K562 (cell line): ENCODE measurements at regions not wholly inside any gene's neighbourhood (a gene's known extent, or its start where the extent isn't known, plus 50 kb on each side); places are given as distances from the start of the nearest gene placed in this dataset.
A peak's percentile ranks its signal among the peaks of the same experiment; 100 is the strongest.

Experiments
- ATAC-seq: fragments of 200-7000 bp; cut with Tn5 transposase; 3 replicates; pipeline ENCODE4 v1.9.1; 2020; ENCODE audit warnings: moderate library complexity
- BruUV-seq: library from RNA; stranded (reverse); fragments of 400-500 nt; replicated peaks from 2 replicates; lab custom pipeline; 2021; lab: Mats Ljungman, UMichigan
- CTCF ChIA-PET: fragments of 300-600 bp; formaldehyde crosslinking; extraction: SDS; loops from one replicate; lab custom pipeline; 2021; ENCODE audit warnings: low intra/inter-chr PET ratio; lab: Yijun Ruan, JAX
- POLR2A ChIA-PET: fragments of 300-600, 350-650 bp; sonication (Branson Sonifier 250); formaldehyde crosslinking; extraction: SDS; loops from one replicate; lab custom pipeline; 2021; ENCODE audit warnings: antibody characterized with exemption, inconsistent platforms; lab: Yijun Ruan, JAX
- DNase-seq, 4 experiments: peaks; one replicate each; pipeline versions ENCODE4 v3.0.0 to v3.0.0-alpha.2; 2011 to 2018; ENCODE audit warnings: low spot score in 3 of 4, mixed read lengths in 3 of 4; ENCODE audit errors: extremely low read depth in 1 of 4
- FAIRE-seq: peaks from 2 replicates; lab custom pipeline; 2011; peaks lifted over from hg19 to GRCh38; lab: Jason Lieb, UNC
- H2AFZ ChIP-seq: 2 replicates; pipeline ENCODE4 v1.6.0; 2011; ENCODE audit warnings: low read depth, low read length, control low read depth, inconsistent platforms
- H3K27ac ChIP-seq: fragments of 200-600 bp; 3 replicates; pipeline ENCODE4 v1.8.0; 2011; ENCODE audit warnings: low read depth, mild to moderate bottlenecking, control low read depth, inconsistent platforms, low read length, moderate library complexity, mixed read lengths; ENCODE audit errors: extremely low read depth
- H3K27me3 ChIP-seq, 2 experiments: fragments of 300-600 bp in 1 of 2; 2 replicates in 1 of 2; 3 replicates in 1 of 2; pipeline versions ENCODE4 v1.6.0 to v1.8.0; 2011; ENCODE audit warnings: inconsistent platforms in 2 of 2, low read length in 2 of 2, mild to moderate bottlenecking in 1 of 2, mixed read lengths in 1 of 2, moderate library complexity in 1 of 2; ENCODE audit not compliant: control insufficient read depth in 2 of 2, insufficient read depth in 2 of 2
- H3K36me3 ChIP-seq: fragments of 300-600 bp; 3 replicates; pipeline ENCODE4 v1.8.0; 2011; ENCODE audit warnings: mild to moderate bottlenecking, low read length, inconsistent platforms; ENCODE audit not compliant: control insufficient read depth, insufficient read depth
- H3K4me1 ChIP-seq, 2 experiments: fragments of 200-600 bp in 1 of 2; replicated peaks in 1 of 2; 2 replicates in 1 of 2; 3 replicates in 1 of 2; pipeline versions ENCODE4 v1.5.1 to v1.8.0; 2011; ENCODE audit warnings: inconsistent platforms in 2 of 2, low read length in 2 of 2, mild to moderate bottlenecking in 1 of 2, mixed read lengths in 1 of 2, moderate library complexity in 1 of 2; ENCODE audit not compliant: control insufficient read depth in 2 of 2, insufficient read depth in 2 of 2
- H3K4me2 ChIP-seq: 2 replicates; pipeline ENCODE4 v1.6.1; 2011; ENCODE audit warnings: low read length, control low read depth, inconsistent platforms, mixed read lengths; ENCODE audit not compliant: insufficient read depth
- H3K4me3 ChIP-seq: fragments of 200-600 bp; sonication (generic), shearing (Covaris generic); 2 replicates; pipeline ENCODE4 v1.5.1; 2016; ENCODE audit warnings: control low read depth, inconsistent platforms
- H3K79me2 ChIP-seq: fragments of 200-600 bp; 3 replicates; pipeline ENCODE4 v1.8.0; 2011; ENCODE audit warnings: low read length, inconsistent platforms; ENCODE audit not compliant: control insufficient read depth, insufficient read depth
- H3K9ac ChIP-seq, 2 experiments: 2 replicates each; pipeline versions ENCODE4 v1.6.0 to v1.6.1; 2011; ENCODE audit warnings: low read depth in 2 of 2, low read length in 2 of 2, control low read depth in 1 of 2, inconsistent platforms in 1 of 2, mild to moderate bottlenecking in 1 of 2, mixed read lengths in 1 of 2; ENCODE audit not compliant: insufficient read depth in 1 of 2
- H3K9me1 ChIP-seq: one replicate; pipeline ENCODE4 v1.6.0; 2011; ENCODE audit warnings: inconsistent platforms, mild to moderate bottlenecking, low read length, moderate library complexity; ENCODE audit not compliant: control insufficient read depth, insufficient read depth
- H3K9me3 ChIP-seq: replicated peaks from 2 replicates; pipeline ENCODE4 v1.5.1; 2011; ENCODE audit warnings: low read depth, low read length, inconsistent platforms; ENCODE audit not compliant: control insufficient read depth, insufficient read depth
- H4K20me1 ChIP-seq: replicated peaks from 2 replicates; pipeline ENCODE4 v1.6.1; 2011; ENCODE audit warnings: low read length, inconsistent platforms, mixed read lengths; ENCODE audit not compliant: control insufficient read depth, insufficient read depth
- ARID1B ChIP-seq: fragments of 450-650 bp; IDR thresholded peaks from 2 replicates; pipeline ENCODE4 v1.6.1; 2016; ENCODE audit warnings: antibody characterized with exemption, mild to moderate bottlenecking, inconsistent platforms
- ARID3A ChIP-seq: IDR thresholded peaks from 2 replicates; pipeline ENCODE4 v1.6.1; 2012; ENCODE audit warnings: low read depth, low read length, improper control_type of control experiment, borderline replicate concordance
- CBFA2T2 ChIP-seq: fragments of 450-650 bp; conservative IDR thresholded peaks from 2 replicates; pipeline ENCODE4 v1.6.1; 2017; ENCODE audit warnings: mild to moderate bottlenecking
- CBFA2T3 ChIP-seq: fragments of 450-650 bp; IDR thresholded peaks from 2 replicates; pipeline ENCODE4 v1.6.1; 2017
- CC2D1A ChIP-seq: fragments of 450-650 bp; IDR thresholded peaks from 2 replicates; pipeline ENCODE4 v1.6.1; 2017; ENCODE audit warnings: mild to moderate bottlenecking
- DPF2 ChIP-seq: fragments of 450-650 bp; IDR thresholded peaks from 2 replicates; pipeline ENCODE4 v1.6.1; 2016
- JUND ChIP-seq, 2 experiments: IDR thresholded peaks; 2 replicates in 1 of 2; 3 replicates in 1 of 2; pipeline ENCODE4 v1.6.1; 2011; ENCODE audit warnings: borderline replicate concordance in 2 of 2, low read depth in 2 of 2, low read length in 2 of 2, improper control_type of control experiment in 1 of 2, missing biosample characterization in 1 of 2, missing genetic modification characterization in 1 of 2, missing genetic modification reagents in 1 of 2
- KDM1A ChIP-seq, 2 experiments: fragments of 450-650 bp; IDR thresholded peaks; 2 replicates each; pipeline ENCODE4 v1.6.1; 2016; ENCODE audit warnings: mild to moderate bottlenecking in 2 of 2
- NCOR1 ChIP-seq: fragments of 450-650 bp; IDR thresholded peaks from 2 replicates; pipeline ENCODE4 v1.6.1; 2016; ENCODE audit warnings: mild to moderate bottlenecking, moderate library complexity
- SMARCA4 ChIP-seq: fragments of 450-650 bp; IDR thresholded peaks from 2 replicates; pipeline ENCODE4 v1.6.1; 2016
- SMARCE1 ChIP-seq: fragments of 450-650 bp; IDR thresholded peaks from 2 replicates; pipeline ENCODE4 v1.7.1; 2016; ENCODE audit warnings: mild to moderate bottlenecking
- ZNF184 ChIP-seq: sonication (generic); formaldehyde crosslinking; IDR thresholded peaks from 2 replicates; pipeline ENCODE4 v1.5.0; 2020; ENCODE audit warnings: missing genetic modification reagents
- ZNF239 ChIP-seq: fragments of 250-450 bp; sonication (Bioruptor Pico); IDR thresholded peaks from 2 replicates; pipeline ENCODE4 v1.4.0; 2020; ENCODE audit warnings: mild to moderate bottlenecking
- WGBS: fragments of 100-300 bp; shearing (Covaris generic); methylation state at CpG from one replicate; pipeline ENCODE4 v1.1.6; 2016; ENCODE audit warnings: low coverage, mixed read lengths; ENCODE audit not compliant: insufficient coverage; ENCODE audit errors: missing lambda C conversion rate; 5-methylcytosine and 5-hydroxymethylcytosine counted together
- in situ Hi-C: fragments of 300-500 bp; cut with MboI; formaldehyde crosslinking; loops from 4 replicates; pipeline ENCODE4 v1.15.0; 2018; ENCODE audit warnings: inconsistent platforms, mixed read lengths
- intact Hi-C: fragments of 100-400 bp; cut with micrococcal nuclease; formaldehyde crosslinking; loops from 2 replicates; pipeline ENCODE4 v1.14.2; 2022
- TF ChIP-seq, protein P1 (sequence below): fragments of 250-450 bp; sonication (Bioruptor Pico); IDR thresholded peaks from 2 replicates; pipeline ENCODE4 v1.5.0; 2021; ENCODE audit warnings: mild to moderate bottlenecking, borderline replicate concordance
- TF ChIP-seq, protein P2 (sequence below), 2 experiments: fragments of 450-650 bp in 1 of 2; sonication (generic) in 1 of 2; formaldehyde crosslinking in 1 of 2; IDR thresholded peaks in 1 of 2; conservative IDR thresholded peaks in 1 of 2; 2 replicates each; pipeline versions ENCODE4 v1.6.1 to v1.8.1; 2016 to 2023; ENCODE audit warnings: mild to moderate bottlenecking in 2 of 2, moderate library complexity in 2 of 2, inconsistent platforms in 1 of 2, missing genetic modification reagents in 1 of 2
- TF ChIP-seq, protein P3 (sequence below): fragments of 450-650 bp; formaldehyde crosslinking; IDR thresholded peaks from 2 replicates; pipeline ENCODE4 v1.4.0; 2022; ENCODE audit warnings: missing genetic modification characterization

GRCh38 chr2:145416640-145417039 lies 896.7 kb upstream of the ZEB2 start:
- Histone ChIP-seq H3K27ac (peak overlapping the region; percentile 39; the same call in 2 of the 3 replicates), H3K36me3 (no peaks in the 10 kb centered on the region), H3K4me2 (no peak overlapping the region), H3K9me1 (no peaks in the 10 kb centered on the region), H3K4me1 (peaks cover 0 to 2% of the 10 kb centered on the region in 2 experiments; a peak in 2 of 5 replicates), H3K9me3 (peaks cover 7% of the 10 kb centered on the region), H3K4me3 (no peak overlapping the region), H3K9ac (no peak overlapping the region), H4K20me1 (no peaks in the 10 kb centered on the region), H2AFZ (no peak overlapping the region), H3K79me2 (no peaks in the 10 kb centered on the region), H3K27me3 (no peaks in the 10 kb centered on the region)
- DNase-seq = peak; percentile 36 to 74 (median 47)
- ChIA-PET CTCF (no interaction called here), POLR2A (no interaction called here)
- peak; percentile 89 for FAIRE-seq
- WGBS = 30% methylated on average over 2 of the region's 2 CpGs
- BruUV-seq = no TSS peak
- ATAC-seq = peak; percentile 73
- intact Hi-C loops = no loop called here
- in situ Hi-C loops = no loop called here
- TF ChIP-seq ARID1B = peak; percentile 77
- TF ChIP-seq SMARCE1 = peak; percentile 57; the same call in 1 of the 2 replicates
- peak; percentile 43 for TF ChIP-seq NCOR1
- no peak for TF ChIP-seq ARID3A
- TF ChIP-seq, protein P1, sequence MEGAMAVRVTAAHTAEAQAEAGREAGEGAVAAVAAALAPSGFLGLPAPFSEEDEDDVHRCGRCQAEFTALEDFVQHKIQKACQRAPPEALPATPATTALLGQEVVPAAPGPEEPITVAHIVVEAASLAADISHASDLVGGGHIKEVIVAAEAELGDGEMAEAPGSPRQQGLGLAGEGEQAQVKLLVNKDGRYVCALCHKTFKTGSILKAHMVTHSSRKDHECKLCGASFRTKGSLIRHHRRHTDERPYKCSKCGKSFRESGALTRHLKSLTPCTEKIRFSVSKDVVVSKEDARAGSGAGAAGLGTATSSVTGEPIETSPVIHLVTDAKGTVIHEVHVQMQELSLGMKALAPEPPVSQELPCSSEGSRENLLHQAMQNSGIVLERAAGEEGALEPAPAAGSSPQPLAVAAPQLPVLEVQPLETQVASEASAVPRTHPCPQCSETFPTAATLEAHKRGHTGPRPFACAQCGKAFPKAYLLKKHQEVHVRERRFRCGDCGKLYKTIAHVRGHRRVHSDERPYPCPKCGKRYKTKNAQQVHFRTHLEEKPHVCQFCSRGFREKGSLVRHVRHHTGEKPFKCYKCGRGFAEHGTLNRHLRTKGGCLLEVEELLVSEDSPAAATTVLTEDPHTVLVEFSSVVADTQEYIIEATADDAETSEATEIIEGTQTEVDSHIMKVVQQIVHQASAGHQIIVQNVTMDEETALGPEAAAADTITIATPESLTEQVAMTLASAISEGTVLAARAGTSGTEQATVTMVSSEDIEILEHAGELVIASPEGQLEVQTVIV = no peak
- TF ChIP-seq, protein P2, sequence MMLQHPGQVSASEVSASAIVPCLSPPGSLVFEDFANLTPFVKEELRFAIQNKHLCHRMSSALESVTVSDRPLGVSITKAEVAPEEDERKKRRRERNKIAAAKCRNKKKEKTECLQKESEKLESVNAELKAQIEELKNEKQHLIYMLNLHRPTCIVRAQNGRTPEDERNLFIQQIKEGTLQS (IDR thresholded peaks at IDR 0.05) = peak; percentile 84
- TF ChIP-seq, protein P2 (CRISPR knock-in tag; conservative IDR thresholded peaks at IDR 0.05) = no peak
- TF ChIP-seq SMARCA4 = peak; percentile 70
- TF ChIP-seq CC2D1A = 0 out of 2 replicates have a peak, but pooled peaks have one; percentile 50
- no peak for TF ChIP-seq ZNF239
- 0 out of 4 replicates have a peak, but pooled peaks of 1 of the 2 experiments have one; percentile 12 for TF ChIP-seq KDM1A (IDR thresholded peaks at IDR 0.05)
- TF ChIP-seq ZNF184 (CRISPR knock-in tag) = no peak
- peak; percentile 83 for TF ChIP-seq JUND (IDR thresholded peaks at IDR 0.05; ENCODE audit: borderline replicate concordance, low read depth, low read length)
- peak; percentile 89; the same call in 2 of the 3 replicates for TF ChIP-seq JUND (tag; IDR thresholded peaks at IDR 0.05; ENCODE audit: borderline replicate concordance, low read depth, low read length)
- TF ChIP-seq CBFA2T2 = peak; percentile 39
- peak; percentile 77 for TF ChIP-seq CBFA2T3
- peak; percentile 79 for TF ChIP-seq DPF2
- TF ChIP-seq, protein P3, sequence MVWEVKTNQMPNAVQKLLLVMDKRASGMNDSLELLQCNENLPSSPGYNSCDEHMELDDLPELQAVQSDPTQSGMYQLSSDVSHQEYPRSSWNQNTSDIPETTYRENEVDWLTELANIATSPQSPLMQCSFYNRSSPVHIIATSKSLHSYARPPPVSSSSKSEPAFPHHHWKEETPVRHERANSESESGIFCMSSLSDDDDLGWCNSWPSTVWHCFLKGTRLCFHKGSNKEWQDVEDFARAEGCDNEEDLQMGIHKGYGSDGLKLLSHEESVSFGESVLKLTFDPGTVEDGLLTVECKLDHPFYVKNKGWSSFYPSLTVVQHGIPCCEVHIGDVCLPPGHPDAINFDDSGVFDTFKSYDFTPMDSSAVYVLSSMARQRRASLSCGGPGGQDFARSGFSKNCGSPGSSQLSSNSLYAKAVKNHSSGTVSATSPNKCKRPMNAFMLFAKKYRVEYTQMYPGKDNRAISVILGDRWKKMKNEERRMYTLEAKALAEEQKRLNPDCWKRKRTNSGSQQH = no peak
